HUDEP-2 (cell line): ENCODE measurements at regions not wholly inside any gene's neighbourhood (a gene's known extent, or its start where the extent isn't known, plus 50 kb on each side); places are given as distances from the start of the nearest gene placed in this dataset.

Experiments used
- DNase-seq, 76 experiments: peaks; one replicate each; lab custom pipeline; 2025; ENCODE audit not compliant: unreplicated experiment in 76 of 76; lab: John Stamatoyannopoulos, UW

DNA sequence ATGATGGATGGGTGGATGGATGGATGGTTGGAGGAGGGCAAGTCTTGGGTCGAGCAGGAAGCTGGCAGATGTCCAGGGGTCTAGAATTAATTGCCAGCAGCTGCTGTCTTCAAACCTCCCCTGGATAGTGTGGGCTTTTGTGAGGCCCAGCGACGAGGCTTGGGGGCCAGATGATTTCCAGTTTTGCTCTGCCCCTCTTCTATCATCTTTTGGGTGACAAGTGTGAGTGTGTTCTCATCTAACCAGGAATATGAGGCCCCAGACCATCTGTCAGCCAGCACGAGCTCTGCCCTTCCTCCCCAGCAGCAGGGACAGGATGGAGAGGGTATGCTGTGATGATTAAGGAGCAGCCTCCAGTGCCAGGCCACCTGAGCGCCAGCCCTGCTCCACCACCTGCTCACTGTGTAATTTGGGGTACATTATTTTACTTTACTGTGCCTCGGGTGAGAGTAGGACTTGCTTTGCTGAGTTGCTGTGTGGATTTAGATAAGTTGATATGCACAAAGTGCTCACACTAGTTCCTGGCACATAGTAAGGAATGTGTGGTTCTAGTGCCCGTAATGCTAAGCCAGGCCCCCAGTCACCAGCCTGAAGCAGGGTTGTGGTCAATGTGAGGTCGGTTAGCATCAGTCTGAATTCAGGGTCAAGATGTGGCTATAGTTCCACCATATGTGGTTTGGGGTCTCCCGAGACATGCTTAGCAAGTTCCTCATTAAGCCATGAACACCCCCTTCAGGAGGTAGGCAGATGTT is 251.1 kb downstream of the CYP26B1 start:
- DNase-seq = no peak

DNA sequence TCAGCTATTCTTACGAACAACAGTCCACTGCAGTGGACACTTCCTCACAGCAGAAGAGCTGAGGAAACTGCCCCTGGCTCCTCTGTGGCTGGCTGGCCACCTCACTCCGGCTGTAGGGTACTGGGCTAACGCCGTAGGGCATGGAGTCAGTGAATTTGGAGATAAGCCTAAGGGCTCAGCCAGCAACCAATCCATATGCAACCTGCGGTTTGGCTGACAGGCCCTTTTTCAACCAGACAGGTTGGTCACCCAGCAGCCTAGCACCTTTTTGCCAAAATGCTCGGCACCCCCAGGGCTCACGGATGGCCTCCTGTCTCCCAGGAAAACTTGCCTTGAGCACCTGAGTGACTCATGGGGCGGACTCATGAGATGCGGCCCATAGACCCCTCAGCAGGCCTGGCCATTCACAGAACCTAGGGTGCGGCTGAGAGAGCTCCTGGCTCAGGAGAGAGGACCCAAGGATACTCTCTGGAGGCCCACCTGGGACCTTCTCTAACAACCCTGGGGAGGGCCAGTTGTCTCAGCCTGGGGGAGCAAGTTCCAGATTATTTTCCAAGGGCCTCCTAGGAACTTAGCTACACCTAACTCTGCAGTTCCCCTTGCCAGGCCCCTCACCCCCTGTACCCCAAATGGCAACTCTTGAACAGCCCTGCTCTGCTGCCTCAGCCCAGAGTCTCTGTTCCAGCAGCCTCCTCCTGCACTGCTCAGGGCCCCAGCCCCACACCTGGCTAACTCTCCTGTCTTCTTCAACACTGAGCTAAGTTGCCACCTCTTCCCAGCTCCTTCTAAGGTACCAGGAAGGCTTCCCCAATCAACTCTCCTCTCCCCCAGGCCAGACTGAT is 252.1 kb downstream of the CYP26B1 start:
- DNase-seq = no peak

DNA sequence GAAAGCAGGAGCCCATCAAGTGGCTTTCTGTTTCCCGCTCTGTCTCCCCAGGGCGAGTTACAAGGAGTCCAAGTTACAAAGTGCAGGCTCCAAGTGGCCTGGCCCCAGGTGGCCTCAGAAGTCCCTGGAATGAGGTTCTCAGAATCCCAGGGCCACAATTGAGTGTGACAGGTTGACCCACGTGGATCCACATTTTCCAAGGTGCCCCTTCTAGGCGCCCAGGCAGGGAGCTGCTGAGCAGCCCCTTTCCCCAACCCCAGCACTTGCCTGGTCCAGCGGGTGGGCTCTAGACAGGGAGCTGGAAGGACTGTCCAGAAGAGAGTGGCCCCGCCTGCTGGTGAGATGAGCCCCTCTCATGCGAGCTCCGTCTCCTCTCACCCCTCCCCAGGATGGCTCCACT is 253.4 kb downstream of the CYP26B1 start:
- DNase-seq = no peak

DNA sequence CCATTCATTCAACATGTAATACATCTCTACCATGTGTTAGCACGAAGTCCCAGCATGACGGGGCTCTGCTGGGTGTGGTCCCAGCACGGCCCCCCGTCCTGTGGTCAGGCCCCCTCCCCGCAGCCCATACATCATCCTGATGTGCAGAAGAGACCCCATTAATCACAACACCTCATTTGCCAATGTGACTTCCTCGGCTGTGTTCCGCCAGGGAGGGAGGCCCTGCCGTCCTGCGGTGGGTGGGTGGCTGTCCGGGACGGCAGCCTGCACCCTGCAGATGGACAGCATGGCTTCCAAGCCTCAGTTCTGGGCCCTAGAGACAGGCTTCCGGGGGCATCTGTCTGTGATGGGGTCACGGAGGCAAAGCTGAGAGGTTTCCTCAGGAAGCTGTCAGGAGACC is 254.0 kb downstream of the CYP26B1 start:
- DNase-seq = no peak

DNA sequence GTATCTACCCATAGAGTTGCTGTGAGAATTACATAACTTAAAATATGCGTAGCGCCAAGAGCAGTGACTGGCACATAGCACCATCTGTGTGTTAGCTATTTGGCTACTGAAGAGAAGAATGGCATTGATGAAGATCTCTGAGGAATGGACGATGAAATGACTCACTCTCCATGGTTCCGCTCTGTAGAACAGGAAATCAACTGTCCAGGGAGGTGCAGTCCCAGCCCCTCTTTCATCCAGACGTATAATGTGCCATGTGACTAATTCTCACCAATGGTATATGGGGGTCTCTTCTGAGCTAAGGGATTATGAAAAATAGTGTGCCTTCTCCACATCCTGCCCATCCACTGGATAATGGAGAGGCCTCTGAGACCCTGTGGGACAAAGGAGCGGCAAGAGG is 254.8 kb downstream of the CYP26B1 start:
- DNase-seq = no peak

DNA sequence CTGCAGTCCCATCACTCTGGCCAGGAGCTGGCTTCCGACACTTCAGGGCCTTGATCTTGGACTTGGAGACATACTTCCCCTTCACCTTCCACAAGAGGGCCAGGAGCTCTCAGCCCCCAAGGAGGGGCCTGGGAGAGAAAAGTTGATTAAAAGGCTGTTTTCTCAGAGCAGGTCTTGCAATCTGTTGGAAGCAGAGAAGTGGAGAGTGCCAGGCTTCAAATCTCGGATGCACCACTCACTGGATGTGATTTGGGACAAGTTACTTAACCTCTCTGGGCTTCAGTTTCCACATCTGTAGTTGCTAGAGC is 255.3 kb downstream of the CYP26B1 start:
- peak in 2 of 76 experiments; percentile 45 to 50 for DNase-seq

DNA sequence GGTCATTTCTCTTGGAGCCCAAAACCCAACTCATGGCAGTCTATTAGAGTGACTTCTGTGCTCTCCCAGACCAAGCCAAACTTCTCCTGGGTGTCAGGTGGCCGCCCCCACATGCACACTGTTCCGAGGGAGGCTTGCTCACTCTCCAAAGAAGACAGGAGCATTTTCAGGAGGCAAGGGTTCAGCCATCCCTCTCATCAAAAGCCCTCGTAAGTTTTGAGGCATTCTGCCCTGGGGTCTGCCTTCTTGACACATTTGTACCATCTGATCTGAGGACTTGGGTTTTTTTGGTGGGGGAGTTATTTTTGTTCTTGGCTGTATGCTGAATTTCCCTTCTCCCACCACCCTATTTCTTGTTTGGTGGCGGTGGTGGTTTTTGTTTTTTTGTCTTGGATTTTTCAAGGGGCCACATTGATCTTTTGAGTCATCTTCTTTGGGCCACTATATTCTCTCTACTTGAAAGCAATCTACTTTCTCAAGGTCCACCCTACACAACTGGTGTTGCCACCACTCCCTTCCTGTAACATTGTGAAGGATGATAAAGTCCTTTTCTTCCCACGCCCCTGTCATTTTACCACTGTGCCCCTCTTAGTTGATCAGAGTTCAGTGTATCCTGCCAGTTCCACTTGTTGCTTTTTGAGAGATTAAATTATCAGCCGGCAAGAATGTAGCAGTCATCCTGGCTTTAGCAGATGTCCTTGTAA is 255.8 kb downstream of the CYP26B1 start:
- peak in 58 of 76 experiments; percentile 15 to 86 (median 58) for DNase-seq

DNA sequence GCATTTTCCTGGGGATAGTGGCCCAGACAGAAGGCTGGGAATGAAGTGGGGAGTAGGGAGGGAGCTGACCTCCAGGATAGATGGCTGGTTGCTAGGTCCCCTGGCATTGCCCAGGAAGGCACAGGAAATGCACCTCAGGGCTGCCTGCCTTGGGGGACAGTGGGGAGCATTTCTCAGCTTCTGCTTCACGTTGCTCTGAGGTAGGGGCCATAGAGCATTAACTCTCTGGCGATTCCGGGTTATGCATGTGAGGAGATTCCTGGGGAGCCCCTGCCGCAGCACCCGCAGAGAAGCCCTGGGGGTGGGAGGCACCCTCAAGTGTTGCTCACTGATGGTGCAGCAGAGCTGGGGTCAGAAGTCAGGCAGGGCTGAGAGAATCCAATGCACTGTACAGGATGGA is 256.5 kb downstream of the CYP26B1 start:
- no peak for DNase-seq

DNA sequence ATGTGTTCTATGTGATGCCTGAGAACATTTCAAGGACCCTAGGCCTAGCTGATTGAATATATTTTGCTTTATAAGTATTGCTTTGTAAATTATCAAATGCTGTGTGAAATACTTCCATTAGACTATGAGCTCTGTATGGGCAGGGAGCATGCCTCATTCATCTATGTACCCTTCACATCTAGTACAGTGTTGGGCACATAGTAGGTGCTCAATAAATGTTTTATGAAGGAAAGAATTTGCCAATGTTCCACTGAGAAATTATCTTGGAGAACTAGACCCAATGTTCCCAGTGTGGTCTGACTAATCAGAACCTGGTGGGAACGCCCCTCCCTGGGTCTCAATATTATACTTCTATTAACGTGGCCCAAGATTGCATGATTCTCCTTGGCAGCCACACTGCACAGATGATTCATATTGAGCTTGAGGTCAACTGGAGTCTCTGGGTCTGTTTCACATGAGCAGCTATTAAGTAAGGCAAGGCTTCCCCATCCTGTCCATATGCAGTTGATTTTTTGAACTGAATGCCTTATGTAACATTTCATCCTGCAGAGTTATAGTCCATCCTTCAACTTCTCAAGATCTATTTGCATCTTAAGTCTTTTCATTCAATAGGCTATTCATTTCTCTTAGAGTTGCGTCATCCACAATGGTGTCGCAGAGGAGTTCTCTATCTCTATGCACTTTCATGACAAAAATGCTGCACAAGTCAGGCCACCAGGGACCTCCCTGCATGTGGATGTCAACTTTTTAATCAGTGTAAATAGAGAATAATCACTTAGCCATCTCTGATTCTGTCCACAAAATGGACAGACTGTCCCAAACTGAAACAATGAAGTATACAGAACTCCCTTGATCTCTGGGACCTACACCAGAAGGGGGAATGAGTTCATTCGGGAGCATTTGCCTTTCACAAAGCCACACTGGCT is 257.6 kb downstream of the CYP26B1 start:
- peak in 2 of 76 experiments; percentile 9 to 32 for DNase-seq

DNA sequence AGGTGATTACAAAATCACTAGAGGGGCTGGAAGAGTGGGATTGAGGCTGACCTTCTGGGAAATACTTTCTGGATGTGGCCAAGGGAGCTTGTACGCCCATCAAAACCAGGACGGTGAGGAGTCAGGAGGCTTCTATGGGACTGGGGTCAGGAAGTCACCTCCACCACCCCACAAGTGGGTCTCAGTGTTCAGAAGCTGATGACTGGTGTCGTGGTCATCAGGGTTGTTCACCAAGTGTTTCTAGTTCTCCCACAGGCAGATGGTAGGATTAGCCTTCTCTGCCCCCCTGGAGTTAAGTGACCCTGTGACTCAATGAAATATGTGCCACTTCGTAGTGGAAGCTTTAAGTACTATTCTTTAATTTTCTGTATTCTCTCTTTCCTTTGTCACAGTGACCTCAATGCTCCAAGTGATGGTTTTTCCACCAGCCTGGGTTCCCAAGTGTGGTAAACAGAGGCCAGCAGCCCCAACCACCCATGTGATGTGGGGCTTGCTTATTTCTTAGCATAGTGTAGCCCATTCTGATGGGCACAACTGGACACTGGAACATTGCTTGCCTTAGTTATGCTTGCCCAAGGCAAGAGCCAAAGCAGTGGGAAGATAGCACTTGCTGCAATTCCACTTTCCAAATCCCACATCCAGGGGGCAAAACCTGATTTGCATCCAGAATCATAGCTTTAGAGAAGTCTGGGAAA is 258.8 kb downstream of the CYP26B1 start:
- no peak for DNase-seq

DNA sequence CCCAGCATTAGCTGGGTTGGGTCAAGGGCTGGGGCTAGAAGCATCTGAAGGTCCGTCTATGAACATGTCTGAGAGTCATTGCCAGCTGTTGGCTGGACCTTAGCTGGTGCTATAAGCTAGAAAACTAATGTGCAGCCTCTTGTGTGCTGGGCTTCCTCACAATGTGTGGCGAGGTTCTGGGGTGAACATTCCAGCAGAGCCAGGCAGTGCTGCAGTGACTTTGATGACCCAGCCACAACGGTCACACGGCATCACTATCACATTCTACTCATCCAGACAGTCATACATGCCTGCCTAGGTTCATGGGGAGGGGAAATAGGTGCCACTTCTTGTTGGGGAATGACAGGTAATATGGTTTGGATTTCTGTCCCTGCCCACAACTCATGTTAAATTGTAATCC is 260.5 kb downstream of the CYP26B1 start:
- DNase-seq = no peak

DNA sequence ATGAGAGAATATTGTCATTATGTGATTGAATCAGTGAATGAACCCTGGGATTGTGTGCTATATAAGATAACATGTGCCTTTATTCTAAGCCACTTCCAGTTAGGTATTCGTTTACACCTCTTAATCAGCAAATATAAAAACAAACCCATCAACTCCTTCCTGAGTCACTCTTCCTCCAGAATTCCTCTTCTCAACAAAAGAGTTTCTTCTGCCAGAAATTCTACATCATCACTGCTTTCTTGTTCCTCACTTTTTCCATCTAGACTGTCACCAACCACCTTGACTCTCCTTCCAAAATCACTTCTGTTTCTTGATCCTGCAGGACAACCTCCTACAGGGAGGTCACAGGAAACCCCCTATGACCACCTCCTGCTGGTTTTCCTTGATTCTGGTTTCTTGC is 261.4 kb downstream of the CYP26B1 start:
- no peak for DNase-seq

DNA sequence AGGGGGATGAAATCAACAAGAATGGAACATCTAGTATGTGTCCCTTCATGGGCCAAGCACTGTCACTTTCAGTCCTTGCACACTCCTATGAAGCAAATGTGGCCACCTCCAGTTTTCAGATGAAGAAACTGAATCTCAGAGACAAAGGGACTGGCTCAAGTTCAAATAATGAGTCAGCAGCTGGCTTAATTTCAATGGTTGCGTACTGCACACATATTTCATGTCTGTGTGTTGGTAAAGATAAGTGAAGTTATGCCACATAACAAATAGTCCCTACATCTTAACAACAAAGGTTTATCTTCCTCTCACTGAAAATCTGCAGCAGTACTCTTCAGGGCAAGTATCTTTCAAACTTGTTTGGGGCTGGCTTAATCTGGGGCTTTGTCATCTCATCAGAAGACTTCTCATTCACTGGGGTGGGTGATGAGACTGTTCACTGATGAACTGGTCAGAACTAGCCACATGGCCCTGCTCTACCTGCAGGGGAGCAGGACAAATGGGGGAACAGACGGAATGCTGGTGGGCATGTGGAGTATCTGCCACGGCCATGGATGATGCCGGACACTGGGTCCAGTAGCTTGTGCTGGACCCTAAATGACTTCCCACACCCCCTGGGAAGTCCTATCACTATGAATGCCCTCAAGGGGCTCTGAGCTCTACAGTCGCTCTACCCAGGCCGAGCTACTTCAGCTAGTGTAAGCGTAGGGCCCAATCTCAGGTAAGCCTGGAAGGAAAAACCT is 263.2 kb downstream of the CYP26B1 start:
- DNase-seq = peak in 70 of 76 experiments; percentile 5 to 88 (median 55)

DNA sequence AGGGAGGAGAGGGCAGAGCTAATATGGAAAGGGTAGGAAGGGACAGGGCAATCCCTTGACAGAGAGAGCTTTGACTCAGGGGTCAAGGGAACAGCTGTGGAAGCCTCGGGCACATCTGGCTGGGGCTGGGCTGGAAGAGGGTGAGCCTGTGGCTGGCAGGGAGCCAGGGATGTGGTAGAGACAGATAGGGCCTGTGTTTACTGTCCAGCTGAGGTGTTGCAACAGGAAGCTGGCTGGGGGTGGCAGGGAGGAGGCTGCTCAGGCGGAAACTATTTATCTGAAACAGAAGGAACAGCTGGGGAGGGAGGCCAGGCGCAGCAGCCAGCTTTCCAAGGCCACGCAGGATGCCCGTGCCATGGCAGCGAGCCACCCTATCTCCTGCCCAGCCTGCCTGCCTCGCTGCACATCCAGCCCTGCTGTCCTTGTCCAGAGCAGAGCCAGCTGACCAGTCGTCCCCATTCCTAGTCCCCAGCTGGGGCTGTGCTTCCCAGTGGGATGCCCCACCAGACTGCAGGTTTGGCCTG is 264.7 kb downstream of the CYP26B1 start:
- peak in 75 of 76 experiments; percentile 63 to 98 (median 93) for DNase-seq

DNA sequence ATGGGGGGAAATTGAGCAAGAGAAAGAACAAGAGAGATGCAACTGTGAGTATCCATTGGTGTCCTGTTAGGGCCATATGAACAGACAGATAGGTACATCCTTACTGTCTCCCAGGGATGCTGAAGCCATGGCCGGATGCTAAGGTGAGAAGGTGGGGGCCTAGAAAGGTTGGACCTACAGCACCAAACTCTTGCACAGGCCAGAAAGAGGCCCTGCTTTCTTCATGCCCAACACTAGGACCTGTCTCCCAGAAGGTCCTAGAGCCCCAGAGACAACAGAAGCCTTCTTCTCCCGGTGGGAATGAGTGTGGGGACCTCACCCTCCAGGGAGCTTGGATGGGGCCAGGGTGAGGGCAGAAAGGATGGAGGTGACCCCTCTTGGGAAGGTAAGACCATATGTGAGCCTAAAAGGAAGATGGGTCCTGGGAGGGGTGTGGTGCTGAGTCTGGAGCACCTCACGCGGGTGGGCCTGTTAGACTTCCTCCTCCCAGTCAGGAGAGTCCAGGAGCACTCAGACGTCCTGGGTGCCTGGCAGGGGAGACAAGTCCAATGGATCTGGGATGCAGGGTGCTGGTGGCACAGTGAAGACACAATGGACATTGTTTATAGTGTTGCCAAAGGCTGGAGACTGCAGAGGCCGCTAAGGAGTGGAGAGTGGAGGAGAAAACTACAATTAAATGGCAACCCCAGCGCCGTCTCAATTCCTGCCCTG is 265.3 kb downstream of the CYP26B1 start:
- no peak for DNase-seq

DNA sequence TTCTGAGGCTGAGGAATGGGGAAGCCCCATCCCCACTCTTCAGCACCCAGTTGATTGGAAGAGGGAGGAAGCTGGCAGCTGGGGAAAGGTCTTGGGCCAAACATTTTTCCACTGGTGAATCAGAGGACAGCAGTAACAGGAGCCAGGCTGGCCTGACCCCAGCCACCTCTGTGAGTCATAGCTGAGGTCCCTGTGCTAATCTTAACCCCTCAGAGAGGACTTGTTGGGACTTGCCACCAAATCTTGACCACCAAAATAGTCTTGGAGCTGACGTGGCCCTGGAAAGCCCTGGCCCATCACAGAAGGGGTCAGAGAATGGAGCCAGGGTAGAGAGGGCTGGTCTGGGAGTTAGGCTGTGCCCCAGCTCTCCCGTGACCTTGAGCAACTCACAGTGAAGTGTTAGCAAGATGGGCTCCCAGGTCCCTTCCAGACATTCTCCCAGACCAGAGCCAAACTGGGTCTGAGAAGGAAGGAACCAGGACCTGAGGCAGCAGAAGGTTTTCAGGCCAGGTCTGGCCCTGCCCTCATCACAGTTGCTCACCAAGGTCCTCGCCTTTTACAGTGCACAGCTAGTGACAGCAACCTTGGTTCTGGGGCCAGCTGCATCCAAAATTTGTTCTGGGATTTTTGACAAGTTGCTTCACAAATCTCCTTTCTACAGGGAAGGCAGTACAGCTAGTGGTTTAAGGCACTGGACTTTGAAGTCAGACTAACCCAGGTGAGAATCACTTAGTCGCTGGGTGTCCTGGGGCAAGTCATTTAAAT is 266.6 kb downstream of the CYP26B1 start:
- peak in 11 of 76 experiments; percentile 8 to 62 (median 21) for DNase-seq

DNA sequence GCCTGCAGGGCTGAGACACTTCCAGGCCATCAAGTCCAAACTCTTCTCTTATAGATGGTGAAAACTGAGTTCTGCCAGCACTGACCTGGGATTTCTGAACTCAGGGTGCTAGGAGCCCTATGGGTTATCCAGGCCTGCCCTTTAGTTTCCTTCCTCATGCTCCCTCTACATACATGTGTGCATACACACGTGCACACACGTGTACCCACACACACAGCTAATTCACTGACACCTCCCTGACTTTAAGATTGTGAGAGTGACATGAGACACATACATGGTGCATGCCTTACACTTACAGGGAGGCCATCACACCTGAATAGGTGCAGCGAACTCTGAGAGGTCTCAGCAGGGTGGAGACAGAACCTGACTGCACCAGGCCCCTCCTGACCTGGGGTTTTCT is 267.4 kb downstream of the CYP26B1 start:
- no peak for DNase-seq
